GM23338 (cell line): ENCODE measurements at regions not wholly inside any gene's neighbourhood (a gene's known extent, or its start where the extent isn't known, plus 50 kb on each side); places are given as distances from the start of the nearest gene placed in this dataset.
A peak's percentile ranks its signal among the peaks of the same experiment; 100 is the strongest.

Source experiments
- ATAC-seq: fragments of 200-7000 bp; cut with Tn5 transposase; 3 replicates; pipeline ENCODE4 v1.9.1; 2020
- DNase-seq: peaks from one replicate; pipeline ENCODE4 v3.0.0-alpha.2; 2015; ENCODE audit warnings: low spot score
- H2AFZ ChIP-seq: fragments of 200-600 bp; sonication (generic); 2 replicates; pipeline ENCODE4 v1.8.0; 2016; ENCODE audit warnings: antibody characterized with exemption, mild to moderate bottlenecking, moderate library complexity
- H3F3A ChIP-seq: fragments of 200-600 bp; sonication (generic); replicated peaks from 2 replicates; pipeline ENCODE4 v1.8.0; 2017; ENCODE audit warnings: antibody characterized with exemption, mixed run types, low read depth
- H3K27ac ChIP-seq: fragments of 200-600 bp; sonication (generic); 2 replicates; pipeline ENCODE4 v1.6.1; 2016; ENCODE audit warnings: low read depth
- H3K27me3 ChIP-seq: fragments of 200-600 bp; sonication (generic); 2 replicates; pipeline ENCODE4 v1.8.0; 2016; ENCODE audit warnings: mild to moderate bottlenecking, mixed run types, moderate library complexity; ENCODE audit not compliant: insufficient read depth
- H3K36me3 ChIP-seq: fragments of 200-600 bp; sonication (generic); 2 replicates; pipeline ENCODE4 v1.8.0; 2016; ENCODE audit warnings: mild to moderate bottlenecking; ENCODE audit not compliant: insufficient read depth
- H3K4me1 ChIP-seq: fragments of 200-600 bp; sonication (generic); 2 replicates; pipeline ENCODE4 v1.8.0; 2016; ENCODE audit warnings: mild to moderate bottlenecking, moderate library complexity; ENCODE audit not compliant: insufficient read depth
- H3K4me2 ChIP-seq: fragments of 200-600 bp; sonication (generic); 2 replicates; pipeline ENCODE4 v1.7.1; 2017; ENCODE audit warnings: mixed run types
- H3K4me3 ChIP-seq: fragments of 200-600 bp; sonication (generic); 2 replicates; pipeline ENCODE4 v1.6.1; 2016; ENCODE audit warnings: mixed run types
- H3K79me2 ChIP-seq: fragments of 200-600 bp; sonication (generic); replicated peaks from 2 replicates; pipeline ENCODE4 v1.8.0; 2017; ENCODE audit warnings: mild to moderate bottlenecking; ENCODE audit not compliant: insufficient read depth
- H3K9me2 ChIP-seq: fragments of 200-600 bp; sonication (generic); 2 replicates; pipeline ENCODE4 v1.8.0; 2017; ENCODE audit not compliant: insufficient read depth
- H4K20me1 ChIP-seq: fragments of 200-600 bp; sonication (generic); replicated peaks from 2 replicates; pipeline ENCODE4 v1.8.0; 2017; ENCODE audit warnings: mild to moderate bottlenecking; ENCODE audit not compliant: insufficient read depth
- H3K27ac Mint-ChIP-seq: 2 replicates; pipeline ENCODE4 v1.8.0; 2020; ENCODE audit warnings: inconsistent platforms, mild to moderate bottlenecking, moderate library complexity, mixed read lengths
- H3K27me3 Mint-ChIP-seq: 3 replicates; pipeline ENCODE4 v1.8.0; 2022; ENCODE audit warnings: low read depth, mild to moderate bottlenecking, moderate library complexity, mixed read lengths, inconsistent platforms; ENCODE audit not compliant: insufficient read depth, poor library complexity
- H3K36me3 Mint-ChIP-seq: 3 replicates; pipeline ENCODE4 v1.8.0; 2021; ENCODE audit warnings: low read depth, mild to moderate bottlenecking, inconsistent platforms, moderate library complexity, mixed read lengths
- H3K4me1 Mint-ChIP-seq: 3 replicates; pipeline ENCODE4 v1.8.0; 2020; ENCODE audit warnings: mild to moderate bottlenecking, inconsistent platforms, mixed read lengths
- H3K4me3 Mint-ChIP-seq: 3 replicates; pipeline ENCODE4 v1.8.0; 2021; ENCODE audit warnings: moderate library complexity, mild to moderate bottlenecking, inconsistent platforms, mixed read lengths
- H3K9me3 Mint-ChIP-seq: 3 replicates; pipeline ENCODE4 v1.8.0; 2020; ENCODE audit warnings: moderate library complexity, mild to moderate bottlenecking, inconsistent platforms, mixed read lengths
- CREB1 ChIP-seq: fragments of 250-450 bp; sonication (Bioruptor Pico); IDR thresholded peaks from 2 replicates; pipeline ENCODE4 v1.5.0; 2020; ENCODE audit warnings: low read depth, mild to moderate bottlenecking, moderate library complexity
- CTCF ChIP-seq, 2 experiments: fragments of 200-600 bp in 1 of 2; sonication (generic) in 1 of 2; conservative IDR thresholded peaks; 2 replicates each; pipeline versions ENCODE4 v1.5.1 to v1.6.1; 2016 to 2017; ENCODE audit warnings: antibody characterized with exemption in 2 of 2, low read depth in 2 of 2, mild to moderate bottlenecking in 2 of 2, moderate library complexity in 1 of 2
- ETS1 ChIP-seq: IDR thresholded peaks from 2 replicates; pipeline ENCODE4 v1.6.1; 2016; ENCODE audit warnings: antibody characterized with exemption
- EZH2 ChIP-seq: fragments of 200-600 bp; sonication (generic); IDR thresholded peaks from one replicate; pipeline ENCODE4 v1.8.0; 2017; ENCODE audit warnings: antibody characterized with exemption, mild to moderate bottlenecking, low read depth; ENCODE audit not compliant: unreplicated experiment
- EZH2phosphoT487 ChIP-seq: fragments of 200-600 bp; sonication (generic); IDR thresholded peaks from one replicate; pipeline ENCODE4 v1.8.1; 2018; ENCODE audit warnings: antibody characterized with exemption; ENCODE audit not compliant: unreplicated experiment
- JUNB ChIP-seq: IDR thresholded peaks from one replicate; pipeline ENCODE4 v1.6.1; 2016; ENCODE audit warnings: antibody characterized with exemption; ENCODE audit not compliant: unreplicated experiment
- NANOG ChIP-seq: IDR thresholded peaks from 2 replicates; pipeline ENCODE4 v1.6.1; 2016; ENCODE audit warnings: antibody characterized with exemption, borderline replicate concordance
- POLR2AphosphoS5 ChIP-seq: IDR thresholded peaks from 2 replicates; pipeline ENCODE4 v1.6.1; 2016; ENCODE audit warnings: antibody characterized with exemption, low read depth
- REST ChIP-seq: IDR thresholded peaks from one replicate; pipeline ENCODE4 v1.6.1; 2018; ENCODE audit warnings: antibody characterized with exemption; ENCODE audit not compliant: unreplicated experiment
- STAT1 ChIP-seq: IDR thresholded peaks from one replicate; pipeline ENCODE4 v1.6.1; 2016; ENCODE audit warnings: antibody characterized with exemption; ENCODE audit not compliant: unreplicated experiment
- ZNF114 ChIP-seq: fragments of 250-450 bp; sonication (Bioruptor Pico); IDR thresholded peaks from 2 replicates; pipeline ENCODE4 v1.5.0; 2020; ENCODE audit warnings: mild to moderate bottlenecking, moderate library complexity
- ZNF331 ChIP-seq: fragments of 250-450 bp; sonication (Bioruptor Pico); IDR thresholded peaks from 2 replicates; pipeline ENCODE4 v1.5.0; 2020; ENCODE audit warnings: low read depth, mild to moderate bottlenecking, moderate library complexity
- ZNF462 ChIP-seq: fragments of 250-450 bp; sonication (Bioruptor Pico); IDR thresholded peaks from 2 replicates; pipeline ENCODE4 v1.5.0; 2020; ENCODE audit warnings: mild to moderate bottlenecking, moderate library complexity

GRCh38 chr3:64355401-64355807, 130.1 kb upstream of the PRICKLE2 start:
- Mint-ChIP-seq H3K4me3 (no peak overlapping the region), H3K4me1 (peaks cover 20% of the 10 kb centered on the region), H3K27me3 (peaks cover 3% of the 10 kb centered on the region), H3K36me3 (no peaks in the 10 kb centered on the region), H3K9me3 (no peaks in the 10 kb centered on the region), H3K27ac (no peak overlapping the region)
- no peaks in the 10 kb centered on the region for H3K79me2 ChIP-seq
- ATAC-seq, result peak; percentile 71
- H4K20me1 ChIP-seq, result no peaks in the 10 kb centered on the region
- 0 out of 2 replicates have a peak, but pooled peaks cover 3% of the 10 kb centered on the region for H3K4me1 ChIP-seq
- H3K4me2 ChIP-seq, result no peak overlapping the region
- peak overlapping the region; percentile 14; the same call in 1 of the 2 replicates for H2AFZ ChIP-seq
- no peaks in the 10 kb centered on the region for H3K36me3 ChIP-seq
- no peak overlapping the region for H3K27ac ChIP-seq
- TF ChIP-seq NANOG (no peak), POLR2AphosphoS5 (no peak), STAT1 (no peak), CTCF (conservative IDR thresholded peaks at IDR 0.05; ENCODE audit: low read depth in 2 of 2) (no peak), ZNF462 (CRISPR knock-in tag) (no peak), EZH2 (no peak), ZNF331 (CRISPR knock-in tag) (no peak), REST (no peak), ZNF114 (no peak), CREB1 (CRISPR knock-in tag) (no peak), ETS1 (no peak), EZH2phosphoT487 (no peak), JUNB (no peak)
- no peak overlapping the region for H3K4me3 ChIP-seq
- no peaks in the 10 kb centered on the region for H3F3A ChIP-seq
- H3K27me3 ChIP-seq, result no peaks in the 10 kb centered on the region
- no peak for DNase-seq
- no peaks in the 10 kb centered on the region for H3K9me2 ChIP-seq
